Effector CD4-positive, alpha-beta T cell (primary cell): ENCODE measurements at regions not wholly inside any gene's neighbourhood (a gene's known extent, or its start where the extent isn't known, plus 50 kb on each side); places are given as distances from the start of the nearest gene placed in this dataset.
"Not testable (repeated sequence)": the region's sequence is repeated elsewhere in the genome, so short reads cannot be mapped to it uniquely, and the experiment has no call there.

Experiments
- DNase-seq: peaks from one replicate; pipeline ENCODE4 v3.0.0-alpha.2; 2020

DNA sequence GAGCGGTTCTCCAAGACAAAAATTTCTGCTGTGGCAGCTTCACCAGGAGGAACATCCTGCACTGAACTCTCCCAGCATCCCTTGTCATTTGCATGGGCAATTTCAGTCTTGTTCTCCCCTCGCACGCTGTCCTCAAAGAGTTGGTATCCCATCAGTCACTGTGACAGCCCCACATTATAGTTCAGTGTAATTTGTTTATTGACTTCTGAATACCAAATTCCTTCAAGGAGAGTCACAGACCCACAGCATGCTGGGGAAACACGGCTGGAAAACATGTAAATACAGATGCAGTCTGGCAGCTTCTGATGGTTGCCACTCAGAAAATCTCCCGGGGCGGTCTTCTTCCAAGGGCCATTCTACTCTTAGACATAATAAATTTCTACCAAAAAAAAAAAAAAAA, 151.0 kb upstream of the NEBL start:
- DNase-seq = no peak

DNA sequence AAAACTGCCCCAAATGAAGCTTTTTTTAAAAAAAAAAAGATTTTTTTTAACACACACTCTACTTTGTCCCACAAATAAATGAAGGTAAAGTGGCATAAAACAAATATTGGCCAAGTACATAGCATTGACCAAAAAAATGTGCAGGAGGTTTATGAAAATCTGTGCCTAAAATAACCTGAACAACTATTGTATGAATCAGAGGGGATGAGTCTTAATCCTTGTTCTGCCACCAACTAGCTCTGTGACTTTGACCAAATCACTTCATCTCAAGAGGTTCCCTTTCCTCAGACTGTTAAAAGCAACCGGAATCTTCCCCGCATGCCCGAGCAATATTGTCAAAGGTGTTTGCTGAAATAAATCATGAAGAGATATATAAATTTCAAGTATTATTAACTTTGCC, 150.4 kb upstream of the NEBL start:
- DNase-seq = no peak

DNA sequence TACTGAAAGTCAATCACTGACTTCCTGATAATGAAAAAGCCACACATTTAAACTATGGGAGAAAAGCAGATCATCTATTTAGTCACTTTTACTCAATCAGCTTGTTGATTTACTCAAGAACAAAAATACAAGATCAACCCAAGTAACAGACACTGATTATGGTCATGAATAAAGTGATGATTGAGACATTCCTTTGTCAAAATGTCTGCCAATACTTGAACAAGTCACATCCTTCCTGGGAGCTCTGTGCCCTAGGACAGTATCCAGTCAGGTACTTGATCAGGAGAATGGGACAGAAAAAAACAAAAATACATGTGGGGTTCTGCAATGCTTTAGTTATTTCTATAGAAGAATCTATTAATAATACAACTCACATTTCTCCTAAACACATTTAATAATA, 150.0 kb upstream of the NEBL start:
- no peak for DNase-seq

DNA sequence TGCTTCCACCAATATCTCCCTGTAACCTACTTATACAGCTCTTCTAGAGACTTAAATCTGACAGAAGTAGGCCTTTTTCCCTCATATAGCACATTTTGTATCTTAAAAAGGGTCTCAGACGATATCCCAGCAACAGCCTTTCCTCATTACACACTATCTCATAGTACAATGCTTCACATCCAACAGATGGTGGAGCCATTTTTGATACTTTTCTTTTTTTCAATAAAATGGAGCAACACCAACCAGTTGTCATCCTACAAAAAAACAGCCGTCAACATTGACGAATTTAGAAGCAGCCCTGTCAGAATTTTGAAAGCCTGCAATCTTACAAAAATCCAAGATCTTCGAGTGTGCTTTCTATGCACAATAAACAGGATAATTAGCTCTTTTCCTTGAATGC, 145.9 kb upstream of the NEBL start:
- no peak for DNase-seq

DNA sequence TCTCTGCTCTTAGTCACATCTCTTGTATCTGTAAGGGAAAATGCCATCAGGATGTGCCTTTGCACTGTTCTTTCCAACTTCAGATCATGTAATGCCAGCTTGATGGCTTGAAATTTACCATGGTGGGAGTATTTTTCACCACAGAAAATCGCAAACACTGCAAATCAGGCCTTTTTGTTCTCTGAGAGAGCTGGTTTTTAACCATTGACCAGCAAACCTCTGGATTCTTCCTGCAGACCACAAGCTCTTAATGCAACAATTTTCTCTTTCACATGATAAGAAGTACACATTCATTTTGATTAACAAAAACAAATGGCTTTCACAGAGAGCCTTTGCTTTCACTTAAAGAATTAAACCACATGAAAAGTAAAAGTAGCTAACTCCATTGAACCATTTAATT, 145.4 kb upstream of the NEBL start:
- no peak for DNase-seq

DNA sequence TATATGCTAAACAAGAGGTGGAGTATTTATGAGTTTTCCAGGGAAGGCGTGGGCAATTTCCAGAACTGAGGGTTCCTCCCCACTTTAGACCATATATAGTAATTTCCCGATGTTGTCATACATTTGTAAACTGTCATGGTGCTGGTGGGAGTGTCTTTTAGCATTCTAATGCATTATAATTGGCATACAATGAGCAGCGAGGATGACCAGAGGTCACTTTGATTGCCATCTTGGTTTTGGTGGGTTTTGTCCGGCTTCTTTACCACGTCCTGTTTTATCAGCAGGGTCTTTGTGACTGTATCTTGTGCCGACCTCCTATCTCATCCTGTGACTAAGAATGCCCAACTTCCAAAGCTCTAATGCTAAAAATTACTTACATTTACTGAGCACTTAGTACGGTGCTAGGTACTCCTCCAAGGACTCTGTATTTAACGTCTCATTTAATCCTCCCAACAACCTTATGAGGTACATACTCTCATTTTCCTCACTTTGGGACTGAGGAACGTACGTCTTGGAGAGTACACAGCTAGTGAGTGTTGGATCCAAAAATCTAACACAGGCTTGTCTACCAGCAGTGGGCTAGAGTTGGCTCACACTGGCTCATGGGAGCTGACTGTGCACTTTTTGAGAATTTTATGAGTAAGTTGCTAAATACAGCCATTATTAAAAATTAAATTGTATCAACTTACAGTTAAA, 144.8 kb upstream of the NEBL start:
- DNase-seq = no peak

DNA sequence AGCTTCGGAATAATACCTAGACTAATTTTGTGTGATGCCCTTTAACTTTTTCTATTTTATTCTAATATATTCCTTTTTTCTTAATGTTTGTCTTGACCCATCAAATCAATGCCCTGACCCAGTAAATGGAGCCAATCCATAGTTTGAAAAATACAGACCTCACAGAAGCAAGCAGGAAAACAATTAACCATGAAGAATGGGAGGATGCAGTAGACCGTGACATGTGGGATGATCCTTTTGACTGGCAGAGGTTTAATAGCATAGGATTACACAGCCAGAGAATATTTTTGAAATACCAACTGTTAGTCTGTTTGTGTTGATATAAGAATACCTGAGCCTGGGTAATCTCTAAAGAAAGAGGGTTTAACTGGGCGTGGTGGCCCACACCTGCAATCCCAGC, 142.6 kb upstream of the NEBL start:
- no peak for DNase-seq

DNA sequence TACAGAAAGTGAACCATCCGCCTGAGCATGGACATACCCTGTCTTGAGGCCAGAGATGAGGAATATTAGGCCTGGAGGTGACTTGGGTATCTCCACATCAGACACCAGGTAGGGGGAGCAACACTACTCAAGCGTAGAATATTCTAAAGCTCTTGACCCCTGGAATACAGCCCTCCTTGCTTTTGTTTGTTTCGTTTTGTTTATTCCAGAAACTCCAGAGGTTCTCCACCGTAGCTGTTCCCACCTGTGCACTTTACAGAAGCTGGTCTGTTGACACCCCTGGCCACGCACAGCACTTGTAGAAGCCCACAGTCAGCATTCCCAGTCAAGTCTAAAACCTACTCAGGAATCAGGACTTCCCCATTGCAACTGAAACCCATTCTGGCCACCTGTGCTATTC, 139.6 kb upstream of the NEBL start:
- no peak for DNase-seq

DNA sequence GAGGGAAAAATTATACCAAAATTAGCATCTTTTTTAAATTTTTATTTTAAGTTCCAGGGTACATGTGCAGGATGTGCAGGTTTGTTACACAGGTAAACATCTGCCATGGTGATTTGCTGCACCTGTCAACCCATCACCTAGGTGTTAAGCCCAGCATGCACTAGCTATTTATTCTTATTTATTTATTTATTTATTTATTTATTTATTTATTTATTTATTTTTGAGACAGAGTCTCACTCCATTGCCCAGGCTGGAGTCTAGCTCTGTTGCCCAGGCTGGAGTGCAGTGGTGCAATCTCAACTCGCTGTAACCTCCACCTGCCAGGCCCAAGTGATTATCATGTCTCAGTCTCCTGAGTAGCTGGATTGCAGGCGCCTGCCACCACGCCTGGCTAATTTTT, 137.7 kb upstream of the NEBL start:
- not testable (repeated sequence) for DNase-seq

DNA sequence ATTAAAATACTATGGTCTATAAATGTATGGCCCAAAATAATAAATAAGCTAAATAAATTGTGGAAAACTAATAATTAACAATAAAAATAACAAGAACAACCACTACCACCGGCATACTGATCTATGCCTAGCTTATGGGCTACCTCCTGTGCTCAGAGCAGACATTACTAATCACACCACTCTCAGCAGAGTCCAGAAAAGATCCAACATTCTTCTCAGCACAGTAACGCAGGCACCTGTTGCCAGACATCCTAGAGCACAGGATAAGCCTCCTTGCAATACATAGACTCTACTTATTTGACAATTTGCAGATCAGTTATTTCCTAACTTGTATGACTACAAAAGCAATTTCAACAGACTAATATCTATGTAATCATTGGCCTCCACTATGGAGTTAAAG, 137.1 kb upstream of the NEBL start:
- no peak for DNase-seq

DNA sequence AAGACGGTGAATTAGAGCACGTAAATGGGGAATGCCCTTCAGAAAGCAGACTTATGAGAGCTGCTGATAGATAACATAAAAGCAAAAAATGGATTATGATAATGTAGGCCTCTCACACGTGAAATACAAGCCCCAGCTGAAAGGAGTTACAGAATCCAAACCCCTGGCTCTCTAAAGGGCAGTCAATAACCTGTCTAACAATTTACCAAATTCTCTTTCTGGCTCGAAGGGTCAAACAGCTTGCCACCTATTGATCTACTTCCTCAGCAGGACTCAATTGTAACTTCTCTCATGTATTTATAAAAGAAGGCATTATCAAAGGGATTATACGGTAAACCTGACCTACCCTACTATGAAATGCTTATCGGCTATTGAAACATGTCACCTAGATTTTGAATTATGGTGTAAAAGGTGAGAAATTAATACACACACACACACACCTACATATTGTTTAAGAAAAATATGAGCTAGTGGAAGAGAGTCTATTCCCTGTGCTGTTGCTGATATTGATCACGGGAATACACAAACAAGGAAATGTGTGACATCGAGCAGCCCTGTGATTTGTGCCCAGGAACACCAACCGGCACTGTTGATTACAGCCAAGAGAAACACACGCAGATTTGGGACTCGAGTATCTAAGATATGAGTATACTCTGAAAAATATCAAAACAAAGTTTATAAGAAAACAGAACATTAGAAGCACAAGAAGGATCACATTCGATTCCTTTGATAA, 135.6 kb upstream of the NEBL start:
- no peak for DNase-seq

DNA sequence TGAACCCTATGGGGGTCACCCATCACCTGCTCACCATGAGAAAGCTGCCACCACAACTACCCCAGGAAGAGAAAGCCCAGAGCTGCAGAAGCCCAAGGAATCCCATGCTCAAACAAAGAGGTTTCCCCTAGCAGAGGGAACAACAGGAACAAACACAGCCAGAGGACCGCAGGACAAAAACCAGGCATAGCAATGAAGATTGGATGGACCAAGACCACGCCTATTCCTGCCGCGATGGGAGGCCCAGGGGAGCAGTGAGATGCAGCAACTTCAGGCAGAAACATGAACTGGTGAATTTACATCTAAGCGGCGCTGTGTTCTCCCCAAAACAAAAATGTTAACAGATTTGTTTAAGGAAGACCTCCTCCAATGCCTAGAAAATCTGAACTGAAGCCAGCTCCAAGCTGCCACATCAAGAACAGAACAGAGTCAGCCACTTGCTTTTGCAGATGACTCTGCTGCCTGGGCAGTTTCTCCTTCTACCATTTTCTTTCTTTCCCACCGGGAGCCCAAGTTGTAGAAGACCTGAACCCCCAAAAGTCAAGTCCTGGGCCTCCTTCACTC, 134.2 kb upstream of the NEBL start:
- DNase-seq = no peak

DNA sequence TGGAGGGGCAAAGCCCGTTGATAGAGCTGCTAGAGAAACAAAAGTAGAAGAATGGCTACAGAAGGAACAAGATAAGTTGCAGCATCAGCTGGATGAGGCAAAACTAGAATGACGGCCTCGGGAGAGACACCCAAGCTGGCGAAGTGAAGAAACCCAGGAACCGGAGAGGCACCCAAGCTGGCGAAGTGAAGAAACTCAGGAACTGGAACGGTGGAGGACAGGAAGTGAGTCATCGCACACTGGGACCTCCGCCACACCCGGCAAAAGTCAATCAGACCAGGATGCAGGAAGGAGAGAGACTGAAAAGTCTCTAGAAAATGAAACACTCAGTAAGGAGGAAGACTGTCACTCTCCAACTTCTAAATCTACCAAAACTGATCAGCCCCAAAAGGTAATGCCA, 133.0 kb upstream of the NEBL start:
- no peak for DNase-seq

DNA sequence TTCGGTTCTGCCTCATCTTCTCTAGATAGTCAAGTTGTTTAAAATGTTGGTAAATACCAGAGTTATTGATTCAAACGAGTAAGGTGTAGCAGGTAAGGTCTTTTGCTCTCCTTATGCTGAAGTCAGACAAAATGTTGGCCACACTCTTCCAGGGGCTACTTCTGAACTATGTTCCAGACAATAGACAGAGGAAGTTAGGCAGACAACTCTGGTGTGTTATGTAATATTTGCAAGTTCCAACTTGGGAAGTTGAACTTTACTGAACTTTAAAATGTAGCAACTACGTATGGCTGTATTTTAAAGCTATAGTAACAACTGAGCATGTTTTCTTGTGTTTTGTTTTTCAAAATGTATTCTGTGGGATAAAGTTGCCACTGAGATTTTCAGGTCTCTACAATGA, 125.7 kb upstream of the NEBL start:
- DNase-seq = no peak

DNA sequence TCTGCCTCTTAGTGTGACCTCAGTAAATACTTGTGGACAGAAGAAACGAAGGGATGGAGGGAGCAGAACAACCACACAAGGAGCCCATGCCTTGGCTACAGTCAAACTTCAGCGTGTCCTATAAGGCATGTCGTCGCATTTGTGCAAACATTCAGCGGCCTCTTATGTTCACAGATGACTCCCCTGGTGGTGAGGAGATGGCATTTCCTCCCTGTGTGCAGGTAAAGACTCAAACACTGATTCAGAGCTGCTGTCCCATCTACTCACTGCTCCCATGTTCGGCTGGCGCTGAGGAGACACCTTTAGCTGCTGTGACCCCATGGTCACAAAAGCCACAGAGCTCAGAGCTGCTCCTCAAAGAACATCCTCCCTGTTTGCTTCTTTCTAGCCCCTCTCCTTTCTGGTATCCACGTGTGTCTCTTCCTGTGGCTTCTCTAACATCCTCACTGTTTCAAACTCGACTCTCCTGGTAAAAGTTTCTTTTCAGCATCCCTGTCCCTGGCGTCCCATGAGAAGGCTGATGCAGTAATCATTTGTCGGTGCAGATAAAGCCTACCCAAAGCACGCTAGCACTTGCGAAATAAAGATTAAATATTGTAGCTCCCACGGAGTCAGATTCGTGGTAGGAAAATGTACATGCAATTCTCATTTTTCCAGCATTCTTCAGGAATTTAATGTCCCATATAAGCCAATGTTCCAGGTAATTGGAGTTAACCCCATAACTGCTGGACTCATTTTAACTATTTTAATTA, 124.9 kb upstream of the NEBL start:
- no peak for DNase-seq

DNA sequence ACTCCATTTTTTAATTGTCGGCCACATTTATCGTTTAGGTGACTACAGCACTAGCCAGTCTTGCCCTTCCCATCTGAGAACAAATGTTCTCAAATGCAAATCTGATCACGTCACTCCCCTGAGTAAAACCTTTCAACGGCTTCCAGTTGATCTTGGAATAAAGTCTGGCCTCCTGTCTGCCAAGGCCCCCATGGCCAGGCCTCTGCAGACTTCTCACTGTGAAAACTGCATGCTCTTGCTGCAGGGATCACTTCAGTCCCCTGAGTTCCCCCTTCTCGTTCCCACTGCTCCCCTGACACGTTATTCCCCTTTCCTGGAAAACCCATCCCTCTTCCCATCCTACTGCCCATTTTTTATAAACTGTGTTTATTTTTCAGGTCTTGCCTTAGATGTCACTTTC, 124.1 kb upstream of the NEBL start:
- no peak for DNase-seq

DNA sequence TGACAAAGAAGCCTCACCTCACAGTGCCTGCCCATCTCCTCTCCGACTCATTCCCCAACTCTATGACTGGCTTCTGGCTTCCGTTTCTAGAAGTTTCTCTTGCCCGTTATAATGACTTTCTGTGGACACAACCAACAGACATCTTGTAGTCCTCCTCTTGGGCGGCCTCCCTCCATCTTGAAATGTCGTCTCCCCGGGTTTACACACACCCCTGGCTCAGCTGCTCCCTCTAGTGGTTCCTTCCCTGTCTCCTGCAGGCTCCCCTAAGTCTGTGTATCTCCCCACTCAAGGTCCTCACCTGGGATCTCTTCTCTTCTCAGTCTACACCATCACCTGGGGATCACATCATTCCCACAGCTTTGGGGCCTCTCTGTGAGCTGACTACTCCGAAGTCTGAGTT, 123.4 kb upstream of the NEBL start:
- DNase-seq = no peak

DNA sequence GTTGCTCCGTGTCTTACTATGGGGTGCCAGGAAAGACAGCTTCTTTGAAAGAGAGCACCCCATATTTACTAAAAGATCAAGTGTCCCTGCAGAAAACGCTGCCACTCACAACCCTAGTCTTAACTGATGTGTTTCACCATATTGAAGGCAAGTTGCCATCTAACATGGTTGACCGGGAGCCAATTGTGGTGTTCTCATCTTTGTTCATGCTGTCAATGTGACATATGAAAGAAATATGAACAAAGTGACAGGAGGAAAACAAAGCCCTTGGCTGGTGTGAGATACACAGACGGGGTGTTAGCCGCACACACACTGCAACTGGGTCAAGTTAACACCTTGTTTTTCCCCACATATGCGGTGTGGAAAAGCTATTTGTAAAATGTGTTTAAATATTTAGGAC, 122.3 kb upstream of the NEBL start:
- no peak for DNase-seq

DNA sequence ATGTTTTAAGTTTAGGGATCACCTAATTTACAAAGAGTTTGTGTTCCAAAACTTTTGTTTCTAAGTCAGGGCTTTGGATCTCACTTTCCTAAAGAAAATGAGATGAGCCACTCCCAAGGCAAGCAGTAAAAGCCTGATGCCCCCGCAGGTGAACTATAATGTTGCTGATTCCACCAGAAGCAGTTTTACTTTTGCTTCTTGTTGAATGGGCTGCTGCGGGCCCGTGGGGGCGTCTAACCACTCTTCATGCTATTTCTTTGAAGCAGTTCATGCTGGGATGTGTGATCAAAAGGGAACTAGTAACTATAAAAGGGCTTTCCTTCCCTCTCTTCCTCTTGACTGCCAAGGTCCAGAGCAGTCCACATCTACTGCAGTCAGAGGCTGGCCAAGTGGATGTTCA, 118.7 kb upstream of the NEBL start:
- DNase-seq = no peak

DNA sequence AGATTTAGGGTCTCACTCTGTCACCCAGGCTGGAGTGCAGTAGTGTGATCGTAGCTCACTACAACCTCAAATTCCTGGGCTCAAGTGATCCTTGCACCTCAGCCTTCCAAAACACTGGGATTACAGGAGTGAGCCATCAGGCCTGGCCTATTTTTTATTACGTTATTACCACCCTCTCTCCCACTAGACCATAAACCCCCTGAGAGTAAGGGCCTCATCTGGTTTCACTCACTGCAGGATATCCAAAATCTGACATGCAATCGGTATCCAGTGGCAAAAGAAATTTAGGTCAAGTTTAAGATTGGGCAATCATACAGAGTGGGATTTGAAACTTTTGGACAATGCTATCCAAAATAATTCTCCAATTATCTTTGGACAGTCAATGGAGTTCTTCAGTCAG, 117.0 kb upstream of the NEBL start:
- no peak for DNase-seq

DNA sequence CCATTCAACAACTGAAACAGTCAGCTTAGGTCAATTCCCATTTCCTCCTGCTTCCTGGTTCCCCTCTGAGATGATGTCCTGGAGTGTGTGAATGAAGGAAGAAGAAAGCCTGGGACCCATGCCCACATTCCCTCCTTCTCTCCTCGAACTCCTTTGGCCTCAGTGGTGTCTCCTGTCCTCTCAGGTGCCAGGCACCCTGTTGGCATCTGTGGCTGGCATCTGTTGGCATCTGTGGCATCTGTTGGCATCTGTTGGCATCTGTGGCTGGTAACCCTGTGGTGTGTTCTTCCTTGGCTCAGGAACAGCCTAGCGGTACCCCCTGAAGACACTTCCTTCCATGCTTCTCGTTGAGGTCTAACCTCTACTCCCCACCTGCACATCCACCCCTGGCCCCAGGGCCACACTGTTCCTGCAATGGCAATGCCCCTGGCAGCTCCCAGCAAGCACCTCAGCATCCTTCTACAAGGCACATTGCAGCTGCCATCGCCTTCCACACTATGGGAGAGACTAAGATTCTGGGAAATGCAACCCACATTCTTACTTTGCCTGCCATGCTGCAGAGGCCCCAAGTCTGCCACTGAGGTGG, 114.4 kb upstream of the NEBL start:
- DNase-seq = no peak

DNA sequence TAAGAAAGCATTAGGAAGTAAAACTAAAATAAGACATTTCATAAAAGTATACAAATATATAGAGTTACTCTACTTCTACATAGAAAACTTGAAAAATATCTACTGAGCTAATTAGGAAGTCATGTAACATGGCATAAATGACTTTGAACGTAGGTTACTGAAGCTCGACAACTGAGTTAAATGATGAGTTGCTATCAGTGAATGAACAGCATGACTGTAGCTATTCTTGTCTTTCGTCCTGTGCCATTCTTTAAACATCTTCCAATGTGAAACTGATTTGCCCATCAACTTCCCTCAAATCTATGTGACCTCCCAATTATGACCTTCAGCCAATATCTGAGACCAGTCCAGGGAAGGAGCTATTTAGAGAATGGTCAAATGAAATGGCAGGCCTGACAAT, 113.5 kb upstream of the NEBL start:
- DNase-seq = no peak

DNA sequence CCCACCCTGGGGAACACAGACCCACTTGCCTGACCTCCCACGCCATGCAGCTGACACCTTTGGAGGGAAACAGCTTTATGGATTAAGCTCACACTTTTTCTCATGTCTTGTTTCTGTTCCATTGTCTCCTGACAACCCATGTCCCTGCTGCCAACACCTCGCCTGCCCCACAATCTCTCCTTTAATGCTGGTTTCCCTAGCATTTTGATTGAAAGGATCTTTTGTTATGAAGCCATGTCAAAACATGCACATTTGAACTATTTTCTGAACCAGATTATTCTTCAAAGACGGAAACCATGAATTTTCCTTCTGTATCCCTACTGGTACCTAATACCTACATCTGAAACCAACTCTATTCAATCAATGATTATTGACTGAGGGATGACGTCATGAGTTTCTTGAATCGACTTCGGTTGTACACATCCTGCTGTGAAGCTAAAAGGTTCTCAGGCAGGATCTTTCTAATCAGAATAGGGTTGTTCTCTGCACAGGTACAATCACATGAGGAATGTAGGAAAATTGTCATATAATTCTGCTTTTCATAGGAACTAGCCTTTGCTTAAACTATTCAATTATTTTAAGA, 106.2 kb upstream of the NEBL start:
- no peak for DNase-seq
